ENCODE measurements at regions not wholly inside any gene's neighbourhood (a gene's known extent, or its start where the extent isn't known, plus 50 kb on each side); places are given as distances from the start of the nearest gene placed in this dataset.

- no TSS peak for BruUV-seq (replicated peaks)
- Histone ChIP-seq H3K4me1 (replicated peaks in 1 of 2; ENCODE audit: control insufficient read depth in 2 of 2, insufficient read depth in 2 of 2, low read length in 2 of 2) (no peaks in the 10 kb centered on the region), H3K36me3 (ENCODE audit: control insufficient read depth, insufficient read depth, low read length) (no peaks in the 10 kb centered on the region), H2AFZ (ENCODE audit: low read depth, low read length) (peak overlapping the region; percentile 64; the same call in 1 of the 2 replicates), H3K27me3 (ENCODE audit: control insufficient read depth in 2 of 2, insufficient read depth in 2 of 2, low read length in 2 of 2) (no peaks in the 10 kb centered on the region), H3K79me2 (ENCODE audit: control insufficient read depth, insufficient read depth, low read length) (no peaks in the 10 kb centered on the region), H3K27ac (ENCODE audit: extremely low read depth, low read depth, low read length) (peak overlapping the region; percentile 42; the same call in 1 of the 3 replicates), H4K20me1 (replicated peaks; ENCODE audit: control insufficient read depth, insufficient read depth, low read length) (no peaks in the 10 kb centered on the region), H3K4me2 (ENCODE audit: insufficient read depth, low read length) (no peak overlapping the region; the same call in 1 of the 2 replicates), H3K4me3 (no peak overlapping the region), H3K9me1 (ENCODE audit: control insufficient read depth, insufficient read depth, low read length) (no peaks in the 10 kb centered on the region), H3K9ac (ENCODE audit: insufficient read depth in 1 of 2, low read depth in 2 of 2, low read length in 2 of 2) (no peak overlapping the region), H3K9me3 (replicated peaks; ENCODE audit: control insufficient read depth, insufficient read depth, low read depth, low read length) (no peaks in the 10 kb centered on the region)
- POLR2A ChIA-PET: interaction anchor here (0.7 kb wide), 1 partner anchor 9 kb away, joined by 3 read pairs; no protein-coding TSS in a partner anchor
- ATAC-seq (no peak), DNase-seq (ENCODE audit: extremely low read depth in 1 of 4, low spot score in 3 of 4) (no peak), FAIRE-seq (no peak)
- intact Hi-C loops (cut with micrococcal nuclease) (no loop called here), in situ Hi-C loops (cut with MboI) (no loop called here)
- TF ChIP-seq PKNOX1 (IDR thresholded peaks at IDR 0.05) (peak; percentile 35; the same call in 1 of the 2 replicates), FIP1L1 (IDR thresholded peaks at IDR 0.05; ENCODE audit: low read depth, low read length, poor library complexity, severe bottlenecking) (no peak)
- 3% methylated on average over 3 of the region's 3 CpGs for WGBS (ENCODE audit: insufficient coverage, low coverage, missing lambda C conversion rate)
- CTCF ChIA-PET (ENCODE audit: low intra/inter-chr PET ratio): no interaction called here
Measured at GRCh38 chr3:164460851-164461250, 617.4 kb downstream of the SI start.

- peak; percentile 73 for ATAC-seq
- in situ Hi-C loops (cut with MboI): no loop called here
- CTCF ChIA-PET (ENCODE audit: low intra/inter-chr PET ratio): no interaction called here
- TF ChIP-seq ZMIZ1 (IDR thresholded peaks at IDR 0.05; ENCODE audit: low read depth in 2 of 2, low read length in 2 of 2): no peak
- TF ChIP-seq TAL1 (IDR thresholded peaks at IDR 0.05): peak; percentile 87
- TF ChIP-seq MTA2 (IDR thresholded peaks at IDR 0.05; ENCODE audit: low read depth): peak; percentile 71
- no peak for TF ChIP-seq POLR2B (IDR thresholded peaks at IDR 0.05; ENCODE audit: low read depth, partially characterized antibody)
- peak; percentile 89 for TF ChIP-seq CBFA2T3 (IDR thresholded peaks at IDR 0.05)
- no peak for TF ChIP-seq ZNF778 (CRISPR knock-in tag; IDR thresholded peaks at IDR 0.05)
- TF ChIP-seq SMARCA4 (IDR thresholded peaks at IDR 0.05): peak; percentile 49; the same call in 1 of the 2 replicates
- no peak for TF ChIP-seq TGIF2 (CRISPR knock-in tag; IDR thresholded peaks at IDR 0.05)
- no peak for TF ChIP-seq ZNF239 (CRISPR knock-in tag; IDR thresholded peaks at IDR 0.05)
- TF ChIP-seq STAT5A (IDR thresholded peaks at IDR 0.05; ENCODE audit: borderline replicate concordance, low read length): peak; percentile 42; the same call in 1 of the 2 replicates
- TF ChIP-seq ZNF699 (CRISPR knock-in tag; IDR thresholded peaks at IDR 0.05; ENCODE audit: insufficient replicate concordance): no peak
Measured at GRCh38 chr3:164459521-164460151, 618.7 kb downstream of the SI start.

More at GRCh38 chr3:164459521-164460151, 618.7 kb downstream of the SI start:
- Histone ChIP-seq H3K27me3 (ENCODE audit: control insufficient read depth in 2 of 2, insufficient read depth in 2 of 2, low read length in 2 of 2) (no peaks in the 10 kb centered on the region), H3K9ac (ENCODE audit: insufficient read depth in 1 of 2, low read depth in 2 of 2, low read length in 2 of 2) (no peak overlapping the region), H3K4me2 (ENCODE audit: insufficient read depth, low read length) (peak overlapping the region; percentile 24; the same call in 1 of the 2 replicates), H4K20me1 (replicated peaks; ENCODE audit: control insufficient read depth, insufficient read depth, low read length) (no peaks in the 10 kb centered on the region), H3K9me3 (replicated peaks; ENCODE audit: control insufficient read depth, insufficient read depth, low read depth, low read length) (no peaks in the 10 kb centered on the region), H3K4me1 (replicated peaks in 1 of 2; ENCODE audit: control insufficient read depth in 2 of 2, insufficient read depth in 2 of 2, low read length in 2 of 2) (no peaks in the 10 kb centered on the region), H3K9me1 (ENCODE audit: control insufficient read depth, insufficient read depth, low read length) (no peaks in the 10 kb centered on the region), H3K36me3 (ENCODE audit: control insufficient read depth, insufficient read depth, low read length) (no peaks in the 10 kb centered on the region), H3K27ac (ENCODE audit: extremely low read depth, low read depth, low read length) (peak overlapping the region; percentile 52; the same call in 2 of the 3 replicates), H3K79me2 (ENCODE audit: control insufficient read depth, insufficient read depth, low read length) (no peaks in the 10 kb centered on the region), H3K4me3 (no peak overlapping the region), H2AFZ (ENCODE audit: low read depth, low read length) (no peak overlapping the region)
- peak; percentile 46 for FAIRE-seq
- POLR2A ChIA-PET: no interaction called here
- WGBS (ENCODE audit: insufficient coverage, low coverage, missing lambda C conversion rate): 0% methylated on average over 4 of the region's 4 CpGs
- intact Hi-C loops (cut with micrococcal nuclease): no loop called here
- BruUV-seq (replicated peaks): no TSS peak
- peak in 2 of 4 experiments; percentile 22 to 38 for DNase-seq (ENCODE audit: extremely low read depth in 1 of 4, low spot score in 3 of 4)
